ENCODE measurements at regions not wholly inside any gene's neighbourhood (a gene's known extent, or its start where the extent isn't known, plus 50 kb on each side); places are given as distances from the start of the nearest gene placed in this dataset.

DNA sequence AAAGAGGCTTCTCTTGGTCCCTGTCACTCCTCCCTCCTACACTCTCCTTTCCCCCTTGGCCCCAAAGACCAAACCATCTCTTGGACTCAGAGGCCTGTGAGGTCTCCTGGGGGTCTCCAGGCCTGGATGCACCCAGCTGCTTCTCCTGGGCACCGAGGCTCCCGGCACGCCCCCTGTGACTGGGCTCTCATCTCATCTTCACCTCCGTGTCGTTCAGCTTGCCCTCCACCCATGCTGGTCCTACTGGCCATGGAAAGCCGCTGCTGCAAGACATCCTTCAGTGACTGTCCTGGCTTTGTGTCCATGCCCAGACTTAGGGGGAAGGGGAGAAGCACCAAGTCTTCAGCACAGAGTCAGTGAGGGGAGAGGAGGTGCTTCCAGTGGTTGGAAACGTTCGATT lies 141.4 kb upstream of the RET start:
- no peak overlapping the region for H3K9ac ChIP-seq (ENCODE audit: low read depth, low read length)
- no peaks in the 10 kb centered on the region for H3K4me1 ChIP-seq (ENCODE audit: insufficient read depth, low read length)
- no peak overlapping the region for H3K27ac ChIP-seq (ENCODE audit: low read length)
- no peak overlapping the region for H3K4me2 ChIP-seq (ENCODE audit: insufficient read depth, low read length)
- H3K4me3 ChIP-seq (ENCODE audit: low read depth in 1 of 2, low read length in 2 of 2) = no peak overlapping the region
- H3K27me3 ChIP-seq (ENCODE audit: insufficient read depth, low read length, poor library complexity) = no peaks in the 10 kb centered on the region
- no peak overlapping the region for H2AFZ ChIP-seq (ENCODE audit: low read depth, low read length)
- H3K9me3 ChIP-seq (ENCODE audit: insufficient read depth, low read length, severe bottlenecking) = no peaks in the 10 kb centered on the region
- TF ChIP-seq CTCF (IDR thresholded peaks at IDR 0.05; ENCODE audit: borderline replicate concordance, extremely low read depth, low read length, poor library complexity, severe bottlenecking) (no peak), EZH2 (IDR thresholded peaks at IDR 0.05; ENCODE audit: borderline replicate concordance, low read depth, low read length, severe bottlenecking) (no peak)
- DNase-seq (no peak), ATAC-seq (ENCODE audit: insufficient read depth, low read depth) (no peak)
- no peaks in the 10 kb centered on the region for H3K36me3 ChIP-seq (ENCODE audit: insufficient read depth, low read length)
- no peaks in the 10 kb centered on the region for H3K79me2 ChIP-seq (ENCODE audit: insufficient read depth, low read length)
- no peaks in the 10 kb centered on the region for H4K20me1 ChIP-seq (ENCODE audit: insufficient read depth, low read length)

DNA sequence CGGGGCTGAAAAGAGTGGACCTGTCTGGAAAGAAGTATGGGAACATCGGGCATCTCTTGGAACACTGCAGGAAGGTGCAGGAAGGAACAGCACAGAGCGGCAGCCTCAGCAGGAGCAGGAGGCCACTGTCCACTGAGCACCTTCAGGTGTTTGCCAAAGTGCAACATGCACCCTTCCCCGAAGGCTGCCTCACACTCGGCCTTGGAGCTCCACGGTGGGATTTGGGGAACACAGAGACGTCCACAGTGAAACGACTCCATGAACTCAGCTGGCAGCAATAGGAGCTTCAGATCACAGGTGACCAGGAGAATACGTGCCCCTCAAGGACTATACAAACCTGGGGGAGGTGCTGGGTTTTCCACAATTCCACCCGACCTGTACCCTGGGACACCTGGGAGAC lies 140.3 kb upstream of the RET start:
- no peak for DNase-seq
- Histone ChIP-seq H3K27me3 (ENCODE audit: insufficient read depth, low read length, poor library complexity) (no peaks in the 10 kb centered on the region), H3K4me3 (ENCODE audit: low read depth in 1 of 2, low read length in 2 of 2) (no peak overlapping the region), H3K79me2 (ENCODE audit: insufficient read depth, low read length) (no peaks in the 10 kb centered on the region), H4K20me1 (ENCODE audit: insufficient read depth, low read length) (no peaks in the 10 kb centered on the region), H3K9ac (ENCODE audit: low read depth, low read length) (no peak overlapping the region), H2AFZ (ENCODE audit: low read depth, low read length) (no peak overlapping the region), H3K36me3 (ENCODE audit: insufficient read depth, low read length) (no peaks in the 10 kb centered on the region), H3K27ac (ENCODE audit: low read length) (no peak overlapping the region), H3K9me3 (ENCODE audit: insufficient read depth, low read length, severe bottlenecking) (no peaks in the 10 kb centered on the region), H3K4me1 (ENCODE audit: insufficient read depth, low read length) (no peaks in the 10 kb centered on the region), H3K4me2 (ENCODE audit: insufficient read depth, low read length) (no peak overlapping the region)
- no peak for ATAC-seq (ENCODE audit: insufficient read depth, low read depth)
- TF ChIP-seq EZH2 (IDR thresholded peaks at IDR 0.05; ENCODE audit: borderline replicate concordance, low read depth, low read length, severe bottlenecking) = no peak
- no peak for TF ChIP-seq CTCF (IDR thresholded peaks at IDR 0.05; ENCODE audit: borderline replicate concordance, extremely low read depth, low read length, poor library complexity, severe bottlenecking)

DNA sequence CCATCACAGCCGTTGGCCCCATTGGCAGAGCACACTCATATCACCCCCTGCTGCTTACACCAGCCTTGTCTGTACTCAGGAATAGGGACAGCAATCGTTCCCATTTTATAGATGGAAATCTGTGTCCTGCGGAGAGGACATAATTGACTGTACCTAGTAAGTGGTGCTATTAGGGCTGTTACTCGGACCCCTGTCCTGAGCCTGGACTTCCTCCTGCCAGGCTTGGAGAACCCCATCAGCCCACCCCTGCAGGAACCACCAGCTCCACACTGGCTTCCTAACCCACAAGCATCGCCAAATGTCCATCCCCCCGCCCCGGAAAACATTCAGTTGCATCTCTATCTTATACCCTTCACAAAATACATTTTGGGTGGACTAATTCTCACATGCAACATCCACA lies 139.8 kb upstream of the RET start:
- Histone ChIP-seq H3K4me2 (ENCODE audit: insufficient read depth, low read length) (no peak overlapping the region), H3K27me3 (ENCODE audit: insufficient read depth, low read length, poor library complexity) (no peaks in the 10 kb centered on the region), H3K9me3 (ENCODE audit: insufficient read depth, low read length, severe bottlenecking) (no peaks in the 10 kb centered on the region), H3K79me2 (ENCODE audit: insufficient read depth, low read length) (no peaks in the 10 kb centered on the region), H2AFZ (ENCODE audit: low read depth, low read length) (no peak overlapping the region), H3K9ac (ENCODE audit: low read depth, low read length) (no peak overlapping the region), H3K4me1 (ENCODE audit: insufficient read depth, low read length) (no peaks in the 10 kb centered on the region), H3K4me3 (ENCODE audit: low read depth in 1 of 2, low read length in 2 of 2) (no peak overlapping the region), H3K27ac (ENCODE audit: low read length) (no peak overlapping the region), H3K36me3 (ENCODE audit: insufficient read depth, low read length) (no peaks in the 10 kb centered on the region), H4K20me1 (ENCODE audit: insufficient read depth, low read length) (no peaks in the 10 kb centered on the region)
- TF ChIP-seq CTCF (IDR thresholded peaks at IDR 0.05; ENCODE audit: borderline replicate concordance, extremely low read depth, low read length, poor library complexity, severe bottlenecking) = no peak
- no peak for TF ChIP-seq EZH2 (IDR thresholded peaks at IDR 0.05; ENCODE audit: borderline replicate concordance, low read depth, low read length, severe bottlenecking)
- ATAC-seq (ENCODE audit: insufficient read depth, low read depth) (no peak), DNase-seq (no peak)

DNA sequence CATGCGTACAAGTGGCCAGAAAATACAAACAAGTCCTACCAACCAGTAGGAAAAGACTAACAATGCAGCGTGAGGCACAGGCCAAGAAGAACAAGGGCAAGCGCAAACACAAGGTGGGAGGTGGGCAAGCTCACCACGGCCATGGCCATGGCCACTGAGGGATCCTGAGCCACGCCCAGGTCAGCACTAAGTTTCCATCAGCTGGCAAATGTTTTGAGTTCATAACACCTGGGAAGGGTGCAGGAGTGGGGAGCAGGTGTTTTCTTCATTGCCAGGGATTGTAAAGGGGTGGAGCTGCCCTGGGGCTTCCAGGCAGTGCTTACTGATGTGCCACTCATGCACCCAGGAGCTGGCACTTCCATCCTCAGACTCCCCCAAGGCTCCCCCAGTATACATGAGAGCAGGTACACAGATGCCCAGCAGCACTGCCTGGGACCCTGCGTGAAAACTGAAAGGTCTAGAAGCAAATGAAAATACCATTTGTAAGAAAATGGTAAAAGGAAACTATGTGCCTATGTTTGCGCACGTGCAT lies 139.2 kb upstream of the RET start:
- Histone ChIP-seq H3K9me3 (ENCODE audit: insufficient read depth, low read length, severe bottlenecking) (no peaks in the 10 kb centered on the region), H3K79me2 (ENCODE audit: insufficient read depth, low read length) (no peaks in the 10 kb centered on the region), H3K4me2 (ENCODE audit: insufficient read depth, low read length) (no peak overlapping the region), H2AFZ (ENCODE audit: low read depth, low read length) (no peak overlapping the region), H3K36me3 (ENCODE audit: insufficient read depth, low read length) (no peaks in the 10 kb centered on the region), H4K20me1 (ENCODE audit: insufficient read depth, low read length) (no peaks in the 10 kb centered on the region), H3K27me3 (ENCODE audit: insufficient read depth, low read length, poor library complexity) (no peaks in the 10 kb centered on the region), H3K4me3 (ENCODE audit: low read depth in 1 of 2, low read length in 2 of 2) (no peak overlapping the region), H3K4me1 (ENCODE audit: insufficient read depth, low read length) (no peaks in the 10 kb centered on the region), H3K27ac (ENCODE audit: low read length) (no peak overlapping the region), H3K9ac (ENCODE audit: low read depth, low read length) (no peak overlapping the region)
- ATAC-seq (ENCODE audit: insufficient read depth, low read depth) (no peak), DNase-seq (no peak)
- no peak for TF ChIP-seq CTCF (IDR thresholded peaks at IDR 0.05; ENCODE audit: borderline replicate concordance, extremely low read depth, low read length, poor library complexity, severe bottlenecking)
- TF ChIP-seq EZH2 (IDR thresholded peaks at IDR 0.05; ENCODE audit: borderline replicate concordance, low read depth, low read length, severe bottlenecking) = no peak

Measured in DND-41 (cell line).